Prostate gland (tissue), 2 donors: ENCODE measurements at regions not wholly inside any gene's neighbourhood (a gene's known extent, or its start where the extent isn't known, plus 50 kb on each side); places are given as distances from the start of the nearest gene placed in this dataset.

Source experiments
- CTCF ChIP-seq, 4 experiments: fragments of 200-600 bp in 2 of 4; fragments of 450-650 bp in 2 of 4; sonication (generic) in 2 of 4; IDR thresholded peaks; 1 replicate in 3 of 4; 2 replicates in 1 of 4; pipeline ENCODE4 v1.5.1; 2016 to 2019; ENCODE audit warnings: antibody characterized with exemption in 4 of 4, mild to moderate bottlenecking in 2 of 4, moderate library complexity in 2 of 4
- POLR2A ChIP-seq: fragments of 450-650 bp; IDR thresholded peaks from one replicate; pipeline ENCODE4 v1.6.1; 2016; ENCODE audit warnings: antibody characterized with exemption, mild to moderate bottlenecking

- TF ChIP-seq POLR2A, result no peak
- no peak for TF ChIP-seq CTCF (IDR thresholded peaks at IDR 0.05)
Measured at GRCh38 chr4:180909279-180909678, 1333.9 kb upstream of the TENM3 start.
